Mesenchymal stem cell (in vitro differentiated cells and primary cell): ENCODE measurements at regions not wholly inside any gene's neighbourhood (a gene's known extent, or its start where the extent isn't known, plus 50 kb on each side); places are given as distances from the start of the nearest gene placed in this dataset.

ENCODE experiments used
- DNase-seq: peaks from one replicate; pipeline ENCODE4 v3.0.0-alpha.2; 2013
- H2AFZ ChIP-seq: one replicate; pipeline ENCODE4 v1.6.1; 2013; ENCODE audit warnings: low read depth, mild to moderate bottlenecking, control low read depth, inconsistent platforms, low read length, moderate library complexity
- H2AK5ac ChIP-seq: 2 replicates; pipeline ENCODE4 v1.6.1; 2013; ENCODE audit warnings: low read length, moderate library complexity, mild to moderate bottlenecking, inconsistent platforms; ENCODE audit not compliant: severe bottlenecking
- H2BK120ac ChIP-seq: one replicate; pipeline ENCODE4 v1.6.1; 2013; ENCODE audit warnings: low read depth, mild to moderate bottlenecking, inconsistent platforms, low read length, moderate library complexity
- H2BK12ac ChIP-seq, 2 experiments: one replicate each; pipeline ENCODE4 v1.6.1; 2013; ENCODE audit warnings: inconsistent platforms in 2 of 2, low read length in 2 of 2, mild to moderate bottlenecking in 2 of 2, moderate library complexity in 2 of 2, control low read depth in 1 of 2
- H2BK15ac ChIP-seq: one replicate; pipeline ENCODE4 v1.6.1; 2013; ENCODE audit warnings: mild to moderate bottlenecking, low read depth, inconsistent platforms; ENCODE audit not compliant: poor library complexity, severe bottlenecking
- H2BK5ac ChIP-seq: 2 replicates; pipeline ENCODE4 v1.6.1; 2013; ENCODE audit warnings: low read depth, mild to moderate bottlenecking, low read length, control low read depth, inconsistent platforms; ENCODE audit not compliant: poor library complexity, severe bottlenecking
- H3K14ac ChIP-seq, 2 experiments: one replicate each; pipeline ENCODE4 v1.6.1; 2013; ENCODE audit warnings: inconsistent platforms in 2 of 2, low read length in 2 of 2, control low read depth in 1 of 2, mild to moderate bottlenecking in 1 of 2, moderate library complexity in 1 of 2
- H3K18ac ChIP-seq, 2 experiments: one replicate each; pipeline ENCODE4 v1.6.1; 2013; ENCODE audit warnings: inconsistent platforms in 2 of 2, low read length in 2 of 2, control low read depth in 1 of 2, low read depth in 1 of 2, mild to moderate bottlenecking in 1 of 2
- H3K23ac ChIP-seq, 2 experiments: one replicate each; pipeline ENCODE4 v1.6.1; 2013; ENCODE audit warnings: inconsistent platforms in 2 of 2, low read length in 2 of 2, mild to moderate bottlenecking in 2 of 2, moderate library complexity in 2 of 2, control low read depth in 1 of 2
- H3K27ac ChIP-seq: 2 replicates; pipeline ENCODE4 v1.5.1; 2013; ENCODE audit warnings: mild to moderate bottlenecking, moderate library complexity, low read length, control low read depth, inconsistent platforms; ENCODE audit not compliant: poor library complexity, severe bottlenecking
- H3K27me3 ChIP-seq, 2 experiments: 2 replicates each; pipeline versions ENCODE4 v1.6.1 to v1.7.0; 2013; ENCODE audit warnings: low read length in 2 of 2, mild to moderate bottlenecking in 2 of 2, moderate library complexity in 2 of 2, control low read depth in 1 of 2, inconsistent platforms in 1 of 2; ENCODE audit not compliant: control insufficient read depth in 1 of 2, insufficient read depth in 1 of 2
- H3K36me3 ChIP-seq, 2 experiments: 2 replicates each; pipeline versions ENCODE4 v1.6.1 to v1.7.0; 2013; ENCODE audit warnings: low read length in 2 of 2, control low read depth in 1 of 2, inconsistent platforms in 1 of 2, low read depth in 1 of 2, mild to moderate bottlenecking in 1 of 2; ENCODE audit not compliant: insufficient read depth in 2 of 2, control insufficient read depth in 1 of 2
- H3K4ac ChIP-seq, 2 experiments: one replicate each; pipeline ENCODE4 v1.6.1; 2013; ENCODE audit warnings: inconsistent platforms in 2 of 2, low read length in 2 of 2, mild to moderate bottlenecking in 2 of 2, moderate library complexity in 2 of 2, control low read depth in 1 of 2, low read depth in 1 of 2
- H3K4me1 ChIP-seq: 2 replicates; pipeline ENCODE4 v1.6.1; 2013; ENCODE audit warnings: low read depth, low read length, control low read depth; ENCODE audit not compliant: control insufficient read depth, insufficient read depth
- H3K4me2 ChIP-seq: 2 replicates; pipeline ENCODE4 v1.6.1; 2013; ENCODE audit warnings: low read length, mild to moderate bottlenecking, inconsistent platforms; ENCODE audit not compliant: poor library complexity, severe bottlenecking
- H3K4me3 ChIP-seq, 2 experiments: 2 replicates each; pipeline versions ENCODE4 v1.5.1 to v1.7.0; 2013; ENCODE audit warnings: low read length in 2 of 2, mild to moderate bottlenecking in 2 of 2, control low read depth in 1 of 2, low read depth in 1 of 2; ENCODE audit not compliant: insufficient read depth in 1 of 2
- H3K79me1 ChIP-seq: replicated peaks from 2 replicates; pipeline ENCODE4 v1.6.1; 2013; ENCODE audit warnings: mild to moderate bottlenecking, control low read depth, low read length, inconsistent platforms; ENCODE audit not compliant: poor library complexity, severe bottlenecking
- H3K9ac ChIP-seq: 2 replicates; pipeline ENCODE4 v1.7.0; 2013; ENCODE audit warnings: mild to moderate bottlenecking, low read length, moderate library complexity
- H3K9me3 ChIP-seq: 2 replicates; pipeline ENCODE4 v1.7.0; 2013; ENCODE audit warnings: mild to moderate bottlenecking, low read length; ENCODE audit not compliant: control insufficient read depth
- H4K8ac ChIP-seq: one replicate; pipeline ENCODE4 v1.6.1; 2013; ENCODE audit warnings: inconsistent platforms, mild to moderate bottlenecking, low read length, moderate library complexity
- H4K91ac ChIP-seq: one replicate; pipeline ENCODE4 v1.6.1; 2013; ENCODE audit warnings: mild to moderate bottlenecking, low read length, inconsistent platforms
- WGBS: methylation state at CpG from one replicate; pipeline ENCODE4 v1.1.7; 2013; ENCODE audit warnings: mixed read lengths; 5-methylcytosine and 5-hydroxymethylcytosine counted together

DNA sequence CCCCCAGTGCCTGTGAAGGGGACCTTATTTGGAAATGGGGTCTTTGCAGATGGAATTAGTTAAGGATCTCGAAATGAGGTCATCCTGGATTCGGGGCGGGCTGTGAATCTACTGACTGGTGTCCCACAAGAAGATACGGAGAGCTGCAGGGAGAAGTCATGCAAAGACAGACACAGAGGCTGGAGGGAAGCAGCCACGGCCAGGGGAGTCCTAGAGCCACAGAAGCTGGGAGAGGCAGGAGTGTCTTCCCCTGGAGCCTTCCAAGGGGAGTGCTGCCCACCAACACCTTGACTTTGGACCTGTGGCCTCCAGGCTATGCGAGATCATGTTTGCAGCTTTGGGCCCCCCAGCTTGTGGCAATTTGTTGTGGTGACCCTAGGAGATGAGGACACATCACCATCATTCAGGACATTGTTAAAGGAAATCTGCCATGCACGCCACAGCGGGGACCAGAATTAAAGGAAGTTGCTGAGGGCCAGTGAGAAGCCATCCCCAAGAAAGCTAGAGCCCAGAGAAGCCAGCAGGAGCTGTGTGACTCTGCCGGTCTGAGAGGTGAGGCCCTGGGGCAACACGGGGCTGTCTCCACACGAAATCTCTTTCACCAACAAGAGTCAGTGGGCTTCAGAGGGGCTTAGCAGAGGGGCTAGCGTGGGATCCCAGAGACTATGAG is 434.7 kb downstream of the BRD1 start:
- 62% methylated on average over 12 of the region's 12 CpGs for WGBS
- H3K18ac ChIP-seq = no peak overlapping the region

GRCh38 chr22:49392247-49392646 is 435.4 kb downstream of the BRD1 start:
- 80% methylated on average over 6 of the region's 6 CpGs for WGBS
- Histone ChIP-seq H3K36me3 (no peaks in the 10 kb centered on the region), H3K79me1 (no peaks in the 10 kb centered on the region), H3K4ac (no peak overlapping the region), H3K23ac (no peak overlapping the region), H2BK12ac (no peak overlapping the region), H3K27ac (no peak overlapping the region), H3K27me3 (no peaks in the 10 kb centered on the region), H2BK15ac (no peak overlapping the region), H3K18ac (no peak overlapping the region), H3K4me3 (no peak overlapping the region), H4K91ac (no peak overlapping the region), H2BK120ac (no peak overlapping the region), H4K8ac (no peak overlapping the region), H2BK5ac (no peak overlapping the region), H3K9me3 (peaks cover 20% of the 10 kb centered on the region), H3K4me1 (no peaks in the 10 kb centered on the region), H2AK5ac (no peak overlapping the region), H3K14ac (no peak overlapping the region), H3K4me2 (no peak overlapping the region), H3K9ac (no peak overlapping the region), H2AFZ (no peak overlapping the region)
- DNase-seq = no peak

More for the DNA sequence above, 434.7 kb downstream of the BRD1 start:
- DNase-seq = no peak
- Histone ChIP-seq H3K27me3 (no peaks in the 10 kb centered on the region), H2AK5ac (no peak overlapping the region), H3K27ac (no peak overlapping the region), H3K4me2 (no peak overlapping the region), H2AFZ (no peak overlapping the region), H2BK15ac (no peak overlapping the region), H2BK12ac (no peak overlapping the region), H4K8ac (no peak overlapping the region), H3K14ac (no peak overlapping the region), H3K79me1 (no peaks in the 10 kb centered on the region), H3K9ac (no peak overlapping the region), H3K4me3 (no peak overlapping the region), H2BK120ac (no peak overlapping the region), H4K91ac (no peak overlapping the region), H3K23ac (no peak overlapping the region), H3K9me3 (peaks cover 21% of the 10 kb centered on the region), H3K4ac (no peak overlapping the region), H3K36me3 (no peaks in the 10 kb centered on the region), H3K4me1 (no peaks in the 10 kb centered on the region), H2BK5ac (no peak overlapping the region)

DNA sequence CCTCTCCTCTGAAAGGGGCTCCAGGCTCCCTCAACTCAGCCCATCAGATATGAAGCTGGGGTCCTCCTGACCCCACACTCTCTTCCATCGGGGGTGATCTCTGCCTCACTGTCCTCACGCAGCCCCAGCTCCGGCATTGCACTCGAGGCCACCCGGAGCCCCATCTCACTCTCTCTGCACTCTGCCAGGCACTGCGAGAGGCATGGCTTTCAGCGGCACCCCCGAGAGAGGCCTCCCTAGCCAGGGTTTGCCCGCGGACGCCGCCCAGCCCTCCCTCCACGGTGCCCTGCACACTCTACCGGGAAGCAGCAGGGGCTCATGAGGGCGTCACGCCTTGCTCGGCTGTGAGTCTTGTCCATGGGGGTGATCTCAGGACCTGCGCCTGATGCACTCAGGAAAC is 436.2 kb downstream of the BRD1 start:
- Histone ChIP-seq H3K27ac (no peak overlapping the region), H2BK12ac (no peak overlapping the region)

DNA sequence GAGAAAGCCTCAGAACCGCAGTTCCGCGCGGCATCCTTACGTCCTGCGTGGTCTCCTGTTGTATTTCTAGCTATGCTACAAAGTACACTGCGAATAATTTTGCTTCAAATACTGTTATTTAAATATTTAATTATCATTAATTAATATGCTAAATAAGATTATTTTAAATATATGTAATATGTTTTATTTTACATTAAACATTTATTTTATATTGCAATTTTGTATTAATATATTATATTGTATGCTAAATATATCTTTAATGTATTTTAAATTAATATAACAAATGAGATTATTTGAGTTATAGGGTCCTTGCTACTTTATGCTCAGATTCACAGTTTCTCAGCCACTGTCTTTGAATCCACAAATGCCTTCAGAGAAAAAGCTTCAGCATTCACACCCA is 436.7 kb downstream of the BRD1 start:
- H3K23ac ChIP-seq = no peak overlapping the region
- no peaks in the 10 kb centered on the region for H3K79me1 ChIP-seq
- no peak overlapping the region for H2BK15ac ChIP-seq
- WGBS = 96% methylated on average over 6 of the region's 7 CpGs
- H3K4me3 ChIP-seq = no peak overlapping the region
- H3K27me3 ChIP-seq = no peaks in the 10 kb centered on the region
- no peaks in the 10 kb centered on the region for H3K36me3 ChIP-seq
- no peak overlapping the region for H3K27ac ChIP-seq
- no peak overlapping the region for H2BK5ac ChIP-seq
- H4K8ac ChIP-seq = no peak overlapping the region
- no peak overlapping the region for H2BK12ac ChIP-seq
- H2BK120ac ChIP-seq = no peak overlapping the region
- H3K18ac ChIP-seq = no peak overlapping the region
- H2AK5ac ChIP-seq = no peak overlapping the region
- no peak overlapping the region for H4K91ac ChIP-seq
- no peak overlapping the region for H3K9ac ChIP-seq
- H3K9me3 ChIP-seq = peaks cover 17% of the 10 kb centered on the region
- H3K4ac ChIP-seq = no peak overlapping the region
- DNase-seq = no peak
- no peak overlapping the region for H2AFZ ChIP-seq
- no peak overlapping the region for H3K14ac ChIP-seq
- no peaks in the 10 kb centered on the region for H3K4me1 ChIP-seq
- H3K4me2 ChIP-seq = no peak overlapping the region

More for the DNA sequence above, 436.2 kb downstream of the BRD1 start:
- no peak overlapping the region for H4K91ac ChIP-seq
- H3K14ac ChIP-seq = no peak overlapping the region
- H3K4ac ChIP-seq = no peak overlapping the region
- 85% methylated on average over 18 of the region's 18 CpGs for WGBS
- H3K9me3 ChIP-seq = peaks cover 17% of the 10 kb centered on the region
- H3K79me1 ChIP-seq = no peaks in the 10 kb centered on the region
- H2BK120ac ChIP-seq = no peak overlapping the region
- no peaks in the 10 kb centered on the region for H3K27me3 ChIP-seq
- no peak overlapping the region for H3K18ac ChIP-seq
- no peak overlapping the region for H4K8ac ChIP-seq
- no peak overlapping the region for H3K4me3 ChIP-seq
- no peak overlapping the region for H3K23ac ChIP-seq
- H3K9ac ChIP-seq = no peak overlapping the region
- no peaks in the 10 kb centered on the region for H3K36me3 ChIP-seq
- H2BK15ac ChIP-seq = no peak overlapping the region
- DNase-seq = no peak
- H2AK5ac ChIP-seq = no peak overlapping the region
- H2BK5ac ChIP-seq = no peak overlapping the region
- no peaks in the 10 kb centered on the region for H3K4me1 ChIP-seq
- no peak overlapping the region for H2AFZ ChIP-seq
- H3K4me2 ChIP-seq = no peak overlapping the region
